Activated B cell treated with CpG ODN at 0.5 μM for 24 hours (primary cell): ENCODE measurements at regions not wholly inside any gene's neighbourhood (a gene's known extent, or its start where the extent isn't known, plus 50 kb on each side); places are given as distances from the start of the nearest gene placed in this dataset.
A peak's percentile ranks its signal among the peaks of the same experiment; 100 is the strongest.

ENCODE experiments used
- ATAC-seq: fragments of 200-7000 bp; cut with Tn5 transposase; one replicate; pipeline ENCODE4 v1.10.0; 2021; ENCODE audit warnings: low read depth, mild to moderate bottlenecking, moderate library complexity
- CTCF ChIA-PET: fragments of 350-600 bp; sonication (Branson Sonifier 250); formaldehyde crosslinking; loops from one replicate; lab custom pipeline; 2021; ENCODE audit warnings: antibody characterized with exemption; lab: Charles Lee
- POLR2A ChIA-PET: fragments of 350-600 bp; sonication (Branson Sonifier 250); formaldehyde crosslinking; loops from one replicate; lab custom pipeline; 2021; ENCODE audit warnings: antibody characterized with exemption; lab: Charles Lee
- DNase-seq: peaks from one replicate; pipeline ENCODE4 v3.0.0; 2022
- H3K27ac Mint-ChIP-seq: one replicate; pipeline ENCODE4 v1.8.0; 2020; ENCODE audit warnings: mixed read lengths
- H3K27me3 Mint-ChIP-seq: one replicate; pipeline ENCODE4 v1.8.0; 2021; ENCODE audit warnings: mixed read lengths
- H3K36me3 Mint-ChIP-seq: one replicate; pipeline ENCODE4 v1.8.0; 2021; ENCODE audit warnings: low read depth, mixed read lengths
- H3K4me1 Mint-ChIP-seq: one replicate; pipeline ENCODE4 v1.8.0; 2021; ENCODE audit warnings: mixed read lengths
- H3K4me3 Mint-ChIP-seq: one replicate; pipeline ENCODE4 v1.8.0; 2020; ENCODE audit warnings: mild to moderate bottlenecking, mixed read lengths
- H3K9me3 Mint-ChIP-seq: one replicate; pipeline ENCODE4 v1.8.0; 2020; ENCODE audit warnings: mixed read lengths
- intact Hi-C: fragments of 100-400 bp; cut with micrococcal nuclease; formaldehyde crosslinking; loops from one replicate; pipeline ENCODE4 v1.15.1; 2024
- TF ChIP-seq, protein P1 (sequence below): fragments of 200-600 bp; IDR thresholded peaks from one replicate; pipeline ENCODE4 v1.8.0; 2022; ENCODE audit warnings: antibody characterized with exemption, mild to moderate bottlenecking

DNA sequence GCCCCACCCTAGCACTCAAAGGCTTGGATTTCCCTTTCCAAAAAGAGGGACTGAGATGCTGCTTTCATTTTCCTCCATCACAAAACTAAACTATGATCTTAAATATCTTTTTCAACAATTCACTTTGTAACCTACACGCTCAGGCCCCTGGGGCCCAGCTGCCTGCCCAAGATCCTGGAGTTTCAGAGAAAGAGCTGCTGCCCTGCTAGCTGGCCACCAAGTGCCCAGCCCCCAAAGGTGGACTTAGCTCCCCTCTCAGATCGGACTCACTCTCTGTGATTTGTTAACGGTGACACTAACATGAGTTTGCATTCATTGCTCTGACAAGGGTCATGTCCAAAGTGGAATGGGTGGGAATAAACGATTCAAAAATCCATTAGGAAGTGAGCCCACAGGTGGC lies 119.6 kb upstream of the SMAD3 start:
- ATAC-seq (no peak), DNase-seq (no peak)
- no peak overlapping the region for H3K4me3 Mint-ChIP-seq
- H3K9me3 Mint-ChIP-seq: no peaks in the 10 kb centered on the region
- TF ChIP-seq, protein P1, sequence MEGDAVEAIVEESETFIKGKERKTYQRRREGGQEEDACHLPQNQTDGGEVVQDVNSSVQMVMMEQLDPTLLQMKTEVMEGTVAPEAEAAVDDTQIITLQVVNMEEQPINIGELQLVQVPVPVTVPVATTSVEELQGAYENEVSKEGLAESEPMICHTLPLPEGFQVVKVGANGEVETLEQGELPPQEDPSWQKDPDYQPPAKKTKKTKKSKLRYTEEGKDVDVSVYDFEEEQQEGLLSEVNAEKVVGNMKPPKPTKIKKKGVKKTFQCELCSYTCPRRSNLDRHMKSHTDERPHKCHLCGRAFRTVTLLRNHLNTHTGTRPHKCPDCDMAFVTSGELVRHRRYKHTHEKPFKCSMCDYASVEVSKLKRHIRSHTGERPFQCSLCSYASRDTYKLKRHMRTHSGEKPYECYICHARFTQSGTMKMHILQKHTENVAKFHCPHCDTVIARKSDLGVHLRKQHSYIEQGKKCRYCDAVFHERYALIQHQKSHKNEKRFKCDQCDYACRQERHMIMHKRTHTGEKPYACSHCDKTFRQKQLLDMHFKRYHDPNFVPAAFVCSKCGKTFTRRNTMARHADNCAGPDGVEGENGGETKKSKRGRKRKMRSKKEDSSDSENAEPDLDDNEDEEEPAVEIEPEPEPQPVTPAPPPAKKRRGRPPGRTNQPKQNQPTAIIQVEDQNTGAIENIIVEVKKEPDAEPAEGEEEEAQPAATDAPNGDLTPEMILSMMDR: no peak
- H3K36me3 Mint-ChIP-seq: no peaks in the 10 kb centered on the region
- POLR2A ChIA-PET: interaction anchor here (0.9 to 3.6 kb wide), 3 partner anchors 135 to 151 kb away, joined by 3 to 21 read pairs (median 8); no protein-coding TSS in a partner anchor
- intact Hi-C loops: loop anchor here (1.0 to 5.0 kb wide), 6 partner anchors 135 to 890 kb away; no protein-coding TSS in a partner anchor
- peaks cover 4% of the 10 kb centered on the region for H3K27me3 Mint-ChIP-seq
- CTCF ChIA-PET: interaction anchor here (1.0 to 5.1 kb wide), 23 partner anchors 12 to 890 kb away, joined by 3 to 102 read pairs (median 6); no protein-coding TSS in a partner anchor
- peaks cover 7% of the 10 kb centered on the region for H3K4me1 Mint-ChIP-seq
- no peak overlapping the region for H3K27ac Mint-ChIP-seq

DNA sequence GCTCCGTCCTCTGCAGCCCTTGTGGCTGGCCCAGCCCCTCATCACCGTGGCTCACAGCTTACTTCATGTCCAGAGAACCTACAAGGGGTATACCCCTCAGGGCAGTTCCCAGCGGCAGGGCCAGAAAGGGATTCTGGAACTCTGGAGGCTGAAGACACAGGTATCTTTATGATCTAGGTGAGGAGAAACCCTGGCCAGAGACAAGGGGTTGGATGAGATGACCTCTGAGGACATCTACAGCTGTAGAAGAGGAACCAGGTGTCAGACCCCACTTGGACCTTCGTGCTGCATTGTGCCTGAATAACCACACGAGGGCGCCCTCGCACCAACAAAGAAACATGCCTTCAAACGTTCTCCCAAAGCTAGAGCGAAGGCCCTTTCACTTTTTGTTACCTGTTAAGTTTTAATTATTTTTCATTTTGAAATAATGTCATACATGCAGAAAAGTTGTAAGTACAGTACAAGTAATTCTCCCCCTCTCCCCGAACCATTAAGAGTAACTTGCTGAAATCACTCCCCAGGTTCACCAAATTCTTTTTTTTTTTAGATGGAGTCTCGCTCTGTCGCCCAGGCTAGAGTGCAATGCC lies 118.7 kb upstream of the SMAD3 start:
- intact Hi-C loops: loop anchor here (1.0 to 5.0 kb wide), 6 partner anchors 135 to 890 kb away; no protein-coding TSS in a partner anchor
- DNase-seq (peak; percentile 69), ATAC-seq (peak; percentile 93)
- ChIA-PET CTCF (interaction anchor here (0.6 to 5.1 kb wide), 46 partner anchors 13 to 889 kb away, joined by 3 to 102 read pairs (median 4); partner anchors contain the start of gene SMAD3), POLR2A (interaction anchor here (0.6 to 3.6 kb wide), 7 partner anchors 118 to 889 kb away, joined by 3 to 21 read pairs (median 4); partner anchors contain the start of gene SMAD3)
- H3K9me3 Mint-ChIP-seq: no peaks in the 10 kb centered on the region
- H3K36me3 Mint-ChIP-seq: no peaks in the 10 kb centered on the region
- peaks cover 10% of the 10 kb centered on the region for H3K4me1 Mint-ChIP-seq
- H3K27me3 Mint-ChIP-seq: peaks cover 9% of the 10 kb centered on the region
- TF ChIP-seq, protein P1: no peak
- H3K4me3 Mint-ChIP-seq: peak overlapping the region; percentile 17
- H3K27ac Mint-ChIP-seq: no peak overlapping the region

DNA sequence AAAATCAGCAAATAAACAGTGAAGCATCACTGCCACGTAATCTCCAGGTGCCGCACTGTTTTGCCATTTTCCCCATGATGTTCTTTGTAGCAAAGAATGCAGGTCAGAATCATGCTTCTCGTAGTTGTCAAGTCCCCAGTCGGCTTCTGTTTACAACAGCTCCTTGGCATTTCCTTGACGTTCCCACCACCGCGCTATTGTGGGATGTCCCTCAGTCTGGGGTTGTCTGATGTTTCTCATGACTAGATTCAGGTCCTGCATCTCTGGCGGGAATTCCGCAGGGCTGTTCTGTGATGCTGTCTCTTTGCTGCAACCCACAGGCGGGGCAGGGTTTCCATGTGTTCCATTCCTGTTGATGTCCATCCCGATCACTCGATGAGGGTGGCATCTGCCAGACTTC lies 117.9 kb upstream of the SMAD3 start:
- H3K4me3 Mint-ChIP-seq: no peak overlapping the region
- no peak overlapping the region for H3K27ac Mint-ChIP-seq
- H3K27me3 Mint-ChIP-seq: peaks cover 12% of the 10 kb centered on the region
- intact Hi-C loops: loop anchor here (5.0 kb wide), 1 partner anchor 295 kb away; no protein-coding TSS in a partner anchor
- peaks cover 18% of the 10 kb centered on the region for H3K4me1 Mint-ChIP-seq
- DNase-seq: no peak
- ATAC-seq: no peak
- TF ChIP-seq, protein P1: no peak
- no peaks in the 10 kb centered on the region for H3K36me3 Mint-ChIP-seq
- POLR2A ChIA-PET: interaction anchor here (0.6 to 3.6 kb wide), 3 partner anchors 118 to 146 kb away, joined by 3 to 21 read pairs (median 5); partner anchors contain the start of gene SMAD3
- CTCF ChIA-PET: interaction anchor here (1.0 to 5.1 kb wide), 7 partner anchors 131 to 888 kb away, joined by 3 to 102 read pairs (median 14); no protein-coding TSS in a partner anchor
- no peaks in the 10 kb centered on the region for H3K9me3 Mint-ChIP-seq

DNA sequence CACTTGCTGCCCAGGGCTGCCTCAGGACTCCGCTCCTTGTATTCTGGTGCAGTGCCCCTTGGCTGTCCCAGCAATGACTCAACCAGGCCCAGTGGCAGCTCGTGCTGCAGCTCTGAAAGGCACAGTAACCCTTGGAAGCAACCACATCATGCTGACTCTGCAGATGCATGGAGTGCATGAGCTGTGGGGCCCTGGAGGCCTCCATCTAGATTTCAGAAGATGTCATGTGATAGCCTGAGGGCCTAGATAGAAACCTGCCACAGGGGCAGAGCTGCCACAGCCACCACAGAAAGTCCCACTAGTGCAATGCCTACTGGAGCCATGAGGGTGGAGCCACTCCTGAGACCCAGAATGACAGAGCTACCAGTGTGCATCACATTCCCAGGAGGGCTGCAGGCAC lies 117.1 kb upstream of the SMAD3 start:
- intact Hi-C loops: loop anchor here (5.0 kb wide), 1 partner anchor 294 kb away; no protein-coding TSS in a partner anchor
- ChIA-PET POLR2A (interaction anchor here (0.6 to 3.6 kb wide), 2 partner anchors 56 to 133 kb away, joined by 3 to 21 read pairs; no protein-coding TSS in a partner anchor), CTCF (interaction anchor here (0.8 to 5.1 kb wide), 5 partner anchors 133 to 509 kb away, joined by 4 to 102 read pairs (median 28); no protein-coding TSS in a partner anchor)
- Mint-ChIP-seq H3K27me3 (peaks cover 14% of the 10 kb centered on the region), H3K9me3 (no peaks in the 10 kb centered on the region), H3K4me1 (peaks cover 21% of the 10 kb centered on the region), H3K27ac (no peak overlapping the region), H3K36me3 (no peaks in the 10 kb centered on the region), H3K4me3 (no peak overlapping the region)
- DNase-seq: no peak
- no peak for ATAC-seq
- TF ChIP-seq, protein P1: no peak

DNA sequence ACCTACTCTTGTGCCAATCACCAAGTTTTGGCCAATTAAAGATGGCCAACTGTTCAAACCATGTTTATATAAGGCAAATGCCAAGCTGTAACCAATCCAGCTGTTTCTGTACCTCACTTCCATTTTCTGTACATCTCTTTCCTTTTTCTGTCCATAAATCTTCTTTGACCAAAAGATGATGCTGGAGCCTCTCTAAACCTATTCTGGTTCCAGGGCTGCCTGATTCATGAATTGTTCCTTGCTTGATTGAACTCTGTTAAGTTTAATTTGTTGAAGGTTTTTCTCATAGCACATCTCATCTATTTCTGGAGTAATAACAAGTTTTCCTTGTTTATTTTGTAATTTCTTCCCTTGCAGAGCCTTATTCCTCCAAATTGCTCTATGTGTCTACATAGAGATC lies 115.3 kb upstream of the SMAD3 start:
- Mint-ChIP-seq H3K4me1 (peaks cover 21% of the 10 kb centered on the region), H3K27me3 (peaks cover 26% of the 10 kb centered on the region), H3K36me3 (no peaks in the 10 kb centered on the region), H3K9me3 (no peaks in the 10 kb centered on the region), H3K27ac (no peak overlapping the region), H3K4me3 (no peak overlapping the region)
- DNase-seq: no peak
- ATAC-seq: no peak
- intact Hi-C loops: no loop called here
- POLR2A ChIA-PET: interaction anchor here (0.8 kb wide), 1 partner anchor 131 kb away, joined by 3 read pairs; no protein-coding TSS in a partner anchor
- CTCF ChIA-PET: interaction anchor here (0.9 to 5.1 kb wide), 4 partner anchors 132 to 483 kb away, joined by 3 to 102 read pairs (median 32); no protein-coding TSS in a partner anchor
- TF ChIP-seq, protein P1: no peak
